DMS153 (cell line): ENCODE measurements at regions not wholly inside any gene's neighbourhood (a gene's known extent, or its start where the extent isn't known, plus 50 kb on each side); places are given as distances from the start of the nearest gene placed in this dataset.

Experiments used
- DNase-seq: peaks from one replicate; lab custom pipeline; 2025; lab: John Stamatoyannopoulos, UW

DNA sequence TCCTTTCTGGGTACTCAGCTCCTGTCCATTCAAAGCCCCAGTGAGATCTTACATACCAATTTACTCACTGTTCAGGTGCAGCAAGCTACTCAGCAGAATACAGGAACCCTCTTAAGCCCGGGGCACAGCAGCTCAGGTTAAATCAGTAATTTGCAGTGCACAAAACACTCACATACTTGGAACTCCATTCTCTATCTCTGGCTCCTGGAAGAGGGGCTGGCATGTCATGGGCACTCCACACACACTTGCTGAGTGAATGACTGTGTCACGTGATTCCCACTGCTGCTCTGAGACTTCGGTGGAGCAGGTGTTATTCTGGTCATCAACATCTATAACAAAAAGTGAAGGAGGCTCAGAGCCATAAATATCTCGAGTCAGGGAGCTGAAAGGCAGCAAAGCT is 157.3 kb upstream of the BDNF start:
- DNase-seq = no peak

DNA sequence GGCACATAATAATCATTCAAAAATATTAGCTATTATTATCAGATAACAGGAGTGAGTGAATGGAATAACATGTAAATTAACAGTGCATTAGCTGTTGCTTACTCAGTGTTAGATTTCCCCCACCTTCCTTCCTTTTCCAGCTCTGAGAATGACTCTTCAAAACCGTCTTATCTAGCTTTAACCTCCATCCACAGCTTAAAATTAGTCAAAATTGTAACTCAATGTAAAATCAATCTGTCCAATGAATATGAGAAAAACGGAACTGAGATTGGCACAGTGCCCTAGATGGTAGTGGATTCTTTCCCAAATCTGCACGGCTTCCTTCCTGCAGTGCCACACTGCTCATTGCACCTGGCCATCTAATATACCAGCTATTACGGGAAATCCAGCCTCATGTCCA is 156.8 kb upstream of the BDNF start:
- no peak for DNase-seq

DNA sequence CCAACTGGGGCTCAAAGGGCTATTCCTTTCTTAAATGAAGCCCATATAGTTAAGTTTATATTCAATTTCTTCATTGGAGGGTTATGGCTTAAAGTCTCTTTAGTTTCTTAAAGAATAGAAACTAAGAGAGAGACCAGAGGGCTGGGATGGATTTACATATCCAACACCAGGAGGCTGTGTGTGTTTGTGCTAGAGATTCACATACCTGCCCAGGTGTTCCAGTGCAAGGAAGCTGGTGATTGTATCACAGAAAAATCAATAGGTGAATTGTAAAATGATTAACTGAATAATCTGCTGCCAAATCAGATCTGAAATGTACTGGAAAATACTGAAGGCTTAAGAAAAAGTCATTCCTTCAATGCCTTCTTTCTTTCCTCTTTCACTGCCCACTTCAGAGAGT is 148.2 kb upstream of the BDNF start:
- no peak for DNase-seq

DNA sequence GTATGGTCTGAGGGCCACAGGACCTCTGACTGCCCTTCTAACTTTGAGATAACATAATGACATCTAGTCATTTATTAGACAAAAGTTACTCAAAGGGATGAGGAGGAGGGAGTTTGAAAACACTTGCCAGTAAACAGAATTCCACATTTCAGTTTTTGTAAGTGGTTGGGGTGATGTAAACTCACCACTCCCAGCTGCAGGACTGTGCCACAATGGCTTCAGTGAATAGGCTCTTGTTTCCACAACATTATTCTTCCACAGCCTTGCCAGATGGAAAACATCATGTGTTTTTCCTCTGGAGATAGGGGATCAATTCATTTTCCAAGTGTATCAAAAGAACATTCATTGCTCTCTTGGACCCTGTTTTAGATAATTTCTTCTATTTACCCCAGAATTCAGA is 147.2 kb upstream of the BDNF start:
- DNase-seq = no peak

DNA sequence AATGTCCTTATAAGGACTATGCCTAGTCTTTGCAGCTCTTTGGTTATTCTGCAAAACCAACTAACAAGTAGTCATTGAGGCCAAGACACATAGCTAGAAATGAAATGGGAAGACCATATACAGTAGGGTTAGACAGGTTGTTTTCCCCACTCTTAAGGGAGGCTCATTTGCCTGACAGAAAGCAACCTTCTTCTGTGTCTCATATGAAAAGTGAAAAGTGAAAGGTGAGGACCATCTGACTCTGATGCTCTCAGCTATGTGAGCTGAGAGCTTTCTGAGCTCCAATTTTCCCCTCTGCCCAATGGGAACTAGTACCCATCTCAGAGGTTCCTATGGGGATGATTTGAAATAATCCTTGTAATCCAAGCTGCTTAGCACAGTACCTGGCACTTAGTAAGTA is 142.0 kb upstream of the BDNF start:
- no peak for DNase-seq

DNA sequence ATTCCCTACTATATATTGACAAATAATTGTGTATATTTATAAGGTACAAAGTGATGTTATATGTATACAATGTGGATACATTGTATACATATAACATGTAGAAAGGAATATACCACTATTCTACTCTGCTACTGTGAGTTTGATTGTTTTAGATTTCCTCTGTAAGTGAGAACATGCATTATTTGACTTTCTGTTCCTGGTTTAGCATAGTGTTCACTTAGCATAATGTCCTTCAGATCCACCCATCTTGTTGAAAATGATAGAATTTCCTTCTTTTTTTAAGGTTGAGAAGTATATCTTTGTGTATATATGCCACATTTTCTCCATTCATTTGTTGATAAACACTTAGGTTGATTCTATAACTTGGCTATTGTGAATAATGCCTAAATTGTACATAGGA is 140.8 kb upstream of the BDNF start:
- no peak for DNase-seq

DNA sequence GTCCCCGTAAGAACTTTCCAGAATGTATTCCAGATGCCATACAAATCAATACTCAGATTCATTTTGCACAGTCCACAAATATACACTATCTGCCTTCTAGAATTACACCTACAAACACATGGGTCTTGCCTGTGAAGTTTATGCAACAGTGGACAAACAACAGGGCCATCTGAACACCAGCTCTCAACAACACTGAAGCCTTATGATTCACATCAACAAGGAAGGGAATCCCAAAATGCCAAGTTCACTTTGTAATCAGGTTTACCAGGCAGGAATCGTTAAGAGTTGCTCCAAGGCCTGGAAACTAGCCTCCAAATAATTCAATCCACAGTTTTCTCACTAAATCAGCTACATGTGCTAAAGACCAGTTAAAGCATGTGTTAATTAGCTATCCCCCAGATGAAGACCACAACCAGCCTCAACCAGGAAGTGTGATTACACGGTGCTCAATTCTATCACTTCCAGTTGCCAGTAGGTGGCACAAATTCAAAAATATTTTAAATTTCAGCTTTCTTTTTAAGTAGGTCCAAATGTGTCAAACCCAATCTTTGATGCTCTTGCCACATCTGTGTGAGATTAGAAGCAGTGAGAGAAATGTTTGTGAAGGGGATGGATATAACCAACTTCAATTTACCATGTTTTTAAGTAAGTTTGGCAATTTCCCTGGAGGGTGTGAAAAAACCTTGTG is 139.1 kb upstream of the BDNF start:
- DNase-seq = no peak

DNA sequence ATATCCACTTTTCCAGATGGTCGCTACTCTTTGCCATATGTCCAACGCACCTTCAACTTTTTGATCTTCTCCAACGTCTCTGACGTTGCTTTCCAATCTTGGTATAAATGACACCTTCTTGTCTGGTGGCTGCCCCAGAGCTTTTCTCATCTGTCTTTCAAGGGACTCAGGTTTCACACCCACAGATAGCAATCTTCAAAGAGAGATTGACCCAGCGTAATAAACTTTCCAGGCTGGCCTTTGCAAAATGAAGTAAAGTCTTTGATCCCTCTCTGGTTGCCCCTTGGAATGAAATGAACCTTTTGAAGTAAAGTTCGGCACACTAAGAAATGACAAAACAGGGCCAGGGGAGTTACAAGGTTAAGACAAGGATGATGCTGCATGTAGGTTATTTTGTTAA is 138.4 kb upstream of the BDNF start:
- DNase-seq = no peak

DNA sequence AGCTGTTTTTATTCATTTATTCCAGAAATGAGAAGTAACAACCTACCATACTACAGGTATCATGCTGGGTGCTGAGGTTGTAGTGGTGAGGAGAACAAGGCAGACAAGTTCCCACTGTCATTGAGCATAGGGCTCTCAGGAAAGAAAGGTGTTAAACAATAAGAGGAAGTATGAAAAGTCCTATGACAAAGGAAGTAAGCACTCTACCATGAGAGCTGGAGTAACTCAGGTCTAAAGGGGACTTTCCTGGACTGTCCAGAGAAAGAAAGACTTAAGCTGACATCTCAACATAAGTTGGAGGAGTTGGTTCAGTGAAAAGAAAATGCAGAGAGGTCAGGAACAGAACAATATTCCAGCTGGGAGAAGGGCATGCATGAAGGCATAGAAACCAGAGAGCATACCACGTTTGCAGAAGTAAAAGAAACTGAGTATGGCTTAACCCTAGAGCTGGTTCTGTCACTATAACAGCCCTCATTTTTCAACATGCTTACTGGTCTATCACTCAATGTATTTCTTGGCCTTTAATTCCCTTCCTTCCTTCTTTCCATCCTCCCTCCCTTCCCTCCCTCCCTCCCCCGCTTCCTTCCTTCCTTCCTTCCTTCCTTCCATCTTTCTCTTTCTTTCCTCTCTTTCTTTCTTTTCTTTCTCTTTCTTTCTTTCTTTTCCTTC is 137.8 kb upstream of the BDNF start:
- no peak for DNase-seq

DNA sequence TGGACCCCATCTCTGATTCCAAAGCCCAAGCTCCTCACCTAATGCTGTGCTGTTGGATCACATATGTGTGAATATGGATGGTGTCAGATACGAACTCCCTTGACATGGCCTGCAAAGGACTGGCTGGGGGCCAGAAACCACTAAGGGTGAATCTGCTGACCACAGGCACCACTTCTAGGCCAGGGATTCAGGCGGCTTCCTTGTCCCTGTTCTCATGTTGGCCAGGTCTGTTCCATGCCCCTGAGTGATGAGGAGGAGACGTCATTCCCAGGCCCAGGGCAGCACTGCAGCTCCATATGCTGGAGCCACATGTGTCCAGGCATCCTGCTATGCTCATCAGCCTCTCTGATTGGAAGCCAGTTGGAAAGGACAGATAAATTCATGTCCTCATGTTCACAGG is 130.0 kb upstream of the BDNF start:
- no peak for DNase-seq

DNA sequence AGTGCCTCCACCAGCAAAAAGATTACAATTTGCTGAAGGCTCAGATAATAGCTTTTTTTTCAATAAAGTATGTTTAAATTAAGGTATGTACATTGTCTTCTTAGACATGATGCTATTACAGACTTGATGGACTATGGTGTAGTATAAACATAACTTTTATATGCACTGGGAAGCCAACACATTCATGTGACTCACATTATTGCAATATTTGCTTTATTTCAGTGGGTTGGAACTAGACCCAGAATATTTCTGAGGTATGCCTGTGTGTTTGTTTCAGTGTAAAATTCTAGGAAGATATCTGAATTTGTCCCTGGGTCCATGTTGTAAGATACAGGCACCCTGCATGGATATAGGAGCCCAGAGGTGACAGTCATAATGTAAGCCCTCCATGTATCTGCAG is 120.0 kb upstream of the BDNF start:
- no peak for DNase-seq

DNA sequence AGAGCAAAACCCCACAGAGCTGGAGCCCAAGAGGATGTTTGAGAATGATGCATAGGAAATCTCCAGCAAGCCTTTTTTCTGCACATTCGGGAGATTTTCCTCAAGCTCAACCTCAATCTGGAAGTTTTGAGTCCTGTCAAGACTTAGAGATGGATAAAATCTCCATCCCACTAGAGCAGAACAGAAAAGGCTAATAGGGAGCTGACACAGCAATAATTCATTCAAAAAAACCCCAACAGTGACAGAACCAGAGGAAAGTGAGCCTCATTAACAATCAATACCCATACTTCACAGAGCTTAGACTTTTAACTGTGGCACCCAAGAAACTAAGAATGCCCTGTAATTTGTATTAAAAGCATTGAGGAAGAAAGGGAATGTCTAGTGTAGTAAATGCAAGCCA is 115.9 kb upstream of the BDNF start:
- no peak for DNase-seq

DNA sequence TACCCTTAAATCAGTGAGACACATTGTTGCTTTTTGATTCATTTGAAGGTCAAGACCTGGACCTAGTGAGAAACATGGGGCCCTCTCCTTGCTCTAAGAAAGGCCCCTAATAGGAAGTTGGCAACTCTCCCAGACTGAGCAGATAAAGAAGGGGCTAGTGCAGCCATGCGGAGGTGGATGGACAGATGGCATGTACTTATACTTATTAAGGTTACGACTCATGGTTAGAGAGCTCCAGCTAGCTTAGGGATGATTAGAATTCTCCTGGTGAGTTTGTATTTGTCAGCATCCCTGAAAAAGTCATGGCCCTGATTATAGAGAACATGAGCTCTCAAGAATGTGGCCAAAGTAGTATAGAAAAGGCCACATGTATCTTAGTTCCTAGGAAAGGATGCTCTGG is 112.1 kb upstream of the BDNF start:
- DNase-seq = no peak

DNA sequence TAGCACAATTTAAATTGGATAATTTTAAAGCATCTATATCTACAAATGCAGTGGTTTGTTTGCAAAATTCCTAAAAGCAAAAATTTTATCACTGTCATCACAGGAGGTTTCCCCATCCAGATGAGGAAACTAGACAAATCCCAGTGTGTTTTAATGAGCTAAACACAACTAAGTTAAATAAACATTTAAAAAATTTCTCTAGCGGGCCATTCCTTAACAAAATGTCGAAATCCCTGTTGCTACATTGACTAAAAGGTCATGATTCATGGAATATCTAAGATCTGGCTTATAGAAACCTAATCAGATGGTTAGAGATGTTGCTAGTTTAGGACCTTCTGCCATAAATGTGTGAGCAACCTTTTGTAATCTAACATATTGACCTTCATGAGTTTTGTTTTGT is 107.3 kb upstream of the BDNF start:
- no peak for DNase-seq

DNA sequence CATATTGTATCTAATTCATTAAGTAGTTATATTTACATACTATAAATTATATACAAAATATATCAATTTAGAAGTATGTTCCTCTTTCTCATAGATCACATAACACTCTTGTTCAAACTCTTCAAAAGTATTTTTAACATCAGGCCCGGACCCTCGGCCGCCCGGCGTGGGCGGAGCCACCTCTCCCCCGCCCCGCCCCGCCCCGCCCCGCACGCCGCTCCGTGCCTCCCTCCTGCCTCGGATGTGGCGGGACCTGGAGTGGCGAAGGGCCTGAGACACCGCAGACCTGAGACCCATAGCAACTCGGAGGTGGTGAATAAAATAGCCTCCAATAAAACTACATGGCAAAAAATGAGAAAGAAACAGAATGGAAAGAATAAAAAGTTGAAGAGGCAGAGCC is 105.9 kb upstream of the BDNF start:
- DNase-seq = no peak

DNA sequence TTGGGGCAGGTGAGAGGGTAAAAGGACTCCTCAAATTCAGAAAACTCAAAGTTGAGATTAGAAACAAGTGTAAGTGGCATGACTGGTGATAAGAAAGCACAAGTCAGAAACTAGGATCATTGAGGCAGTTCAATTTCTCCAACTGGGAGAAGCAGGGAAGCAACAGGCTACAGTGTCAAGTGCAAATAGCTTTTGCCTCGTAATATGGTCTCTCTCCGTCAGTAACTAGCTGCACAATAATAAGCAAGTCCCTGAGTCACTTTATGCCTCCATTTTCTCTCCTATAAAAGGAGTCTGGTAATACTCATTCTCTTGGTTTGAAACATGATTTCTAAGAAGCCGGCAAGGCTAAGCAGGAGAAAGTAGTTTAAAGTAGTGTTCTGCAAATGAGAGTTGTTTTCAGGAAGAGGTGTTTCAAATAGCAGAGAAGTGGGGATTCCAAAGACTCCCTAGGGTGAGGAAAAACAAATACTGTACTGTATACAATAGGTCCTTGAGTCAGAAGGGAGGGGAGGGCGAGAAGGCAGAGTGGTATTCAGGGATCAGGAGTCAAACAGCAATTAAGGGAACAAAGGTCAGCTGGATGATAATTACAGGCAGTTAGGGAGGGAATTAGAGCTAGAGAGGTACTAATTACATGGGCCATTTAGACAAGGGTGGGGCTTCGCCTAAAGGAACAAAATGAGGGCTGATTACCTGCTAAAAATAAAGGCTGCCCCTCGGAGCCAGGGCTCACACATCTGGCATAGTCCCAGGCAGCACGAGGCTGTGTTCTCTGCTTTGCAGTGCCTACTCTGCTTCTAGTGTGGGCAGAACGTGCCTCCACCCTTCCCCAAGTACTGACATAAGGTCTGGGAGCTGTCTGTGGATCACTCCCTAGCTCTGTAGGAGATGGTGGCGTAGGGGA is 96.0 kb upstream of the BDNF start:
- peak; percentile 76 for DNase-seq

DNA sequence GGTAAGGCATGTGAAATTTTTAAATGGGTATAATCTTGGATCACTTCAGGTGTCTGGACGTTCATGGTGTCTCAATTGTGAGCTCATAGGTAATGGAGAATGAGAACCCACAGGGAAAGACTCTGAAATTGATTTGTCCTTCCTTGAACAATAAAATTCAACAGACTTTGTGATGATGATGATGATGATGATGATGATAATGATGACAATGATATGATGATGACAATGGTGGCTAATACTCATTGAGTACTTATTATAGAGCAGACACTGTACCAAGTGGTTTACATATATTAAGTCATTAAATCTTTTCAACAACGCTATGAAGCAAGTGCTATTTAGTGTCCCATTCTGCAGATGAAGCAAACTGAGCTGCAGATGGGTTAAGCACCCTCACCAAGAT is 86.6 kb upstream of the BDNF start:
- no peak for DNase-seq

DNA sequence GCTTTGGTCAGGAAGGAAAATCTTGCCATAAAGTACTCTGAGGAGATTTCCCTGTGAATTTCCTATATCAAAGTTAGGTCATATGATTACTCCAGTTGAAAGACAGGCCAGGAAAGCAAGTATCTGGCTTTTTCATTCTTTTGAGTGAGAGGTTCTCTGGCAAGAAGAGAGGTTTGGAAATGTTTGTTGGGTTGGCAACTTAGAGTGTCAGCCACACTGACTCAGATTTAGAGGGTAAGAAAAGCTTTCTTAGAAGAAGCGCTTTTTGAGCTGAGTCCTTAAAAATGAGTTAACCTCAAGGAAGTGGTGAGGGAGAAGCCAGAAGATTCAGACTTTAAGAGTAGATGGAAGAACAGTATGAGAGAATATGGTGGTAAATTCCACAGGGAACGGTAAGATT is 86.1 kb upstream of the BDNF start:
- no peak for DNase-seq

DNA sequence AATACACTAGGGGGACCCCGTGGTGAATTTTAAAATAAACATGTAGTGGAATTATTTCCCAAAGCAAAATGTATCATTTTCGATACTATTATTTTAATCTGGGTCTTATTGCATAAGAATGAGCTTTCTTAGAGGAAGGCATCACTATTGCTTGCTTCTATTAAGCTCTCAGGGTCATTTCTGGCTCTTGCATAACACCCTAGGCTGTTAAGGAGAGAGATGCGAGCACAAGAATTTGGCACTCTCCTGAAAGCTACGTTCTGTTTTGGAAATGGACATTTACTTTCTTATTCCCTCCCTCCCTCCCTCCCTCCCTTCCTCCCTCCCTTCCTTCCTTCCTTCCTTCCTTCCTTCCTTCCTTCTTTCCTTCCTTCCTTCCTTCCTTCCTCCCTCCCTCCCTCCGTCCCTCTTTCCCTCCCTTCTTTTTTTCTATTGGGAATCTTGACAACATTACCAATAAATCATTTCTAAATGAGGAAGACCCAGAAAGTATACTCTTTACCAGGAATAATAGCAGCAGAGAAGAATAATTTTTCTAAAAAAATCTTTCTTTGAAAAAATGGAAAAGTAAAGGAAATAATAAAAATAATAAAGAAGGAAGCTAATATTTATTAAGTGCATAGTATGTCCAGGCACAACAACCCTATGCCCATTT is 83.6 kb upstream of the BDNF start:
- DNase-seq = no peak

DNA sequence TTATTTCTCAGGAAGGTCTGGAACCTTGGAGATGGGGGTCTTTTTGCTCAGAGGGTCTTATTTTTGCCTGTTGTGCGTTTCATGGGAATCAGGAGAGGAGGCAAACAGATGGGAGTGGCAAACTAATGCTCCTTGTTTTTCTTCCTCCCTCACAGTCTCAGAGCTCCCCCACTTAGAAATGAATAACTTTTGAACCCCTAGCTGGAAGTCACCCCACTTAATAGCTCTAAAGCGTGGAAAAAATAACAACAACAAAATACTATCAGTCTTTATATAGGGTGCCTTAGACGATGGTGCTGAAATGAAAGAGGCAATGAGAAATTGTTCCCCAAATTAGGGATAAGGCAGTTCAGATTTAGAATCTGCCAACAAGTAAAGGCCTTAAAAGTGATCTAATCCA is 76.8 kb upstream of the BDNF start:
- DNase-seq = no peak

DNA sequence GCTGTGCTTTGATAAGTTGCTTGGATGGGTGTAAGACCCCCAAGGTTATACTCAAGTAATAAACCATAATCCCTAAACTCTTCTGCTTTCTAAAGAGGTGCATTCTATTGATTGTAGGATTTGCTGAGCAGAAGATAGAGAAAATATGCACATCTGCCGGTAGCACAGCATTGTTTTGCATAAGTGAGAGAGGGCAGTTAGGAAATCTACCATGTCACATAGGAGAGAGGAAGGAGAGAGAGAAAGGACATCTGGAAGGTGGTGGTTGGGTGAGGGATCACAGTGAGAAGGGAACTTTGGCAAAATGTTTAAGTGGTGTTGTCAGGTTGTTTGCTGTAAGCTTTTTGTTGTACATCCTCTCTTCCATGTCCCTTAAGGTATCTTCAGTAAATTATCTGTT is 73.6 kb upstream of the BDNF start:
- DNase-seq = no peak

DNA sequence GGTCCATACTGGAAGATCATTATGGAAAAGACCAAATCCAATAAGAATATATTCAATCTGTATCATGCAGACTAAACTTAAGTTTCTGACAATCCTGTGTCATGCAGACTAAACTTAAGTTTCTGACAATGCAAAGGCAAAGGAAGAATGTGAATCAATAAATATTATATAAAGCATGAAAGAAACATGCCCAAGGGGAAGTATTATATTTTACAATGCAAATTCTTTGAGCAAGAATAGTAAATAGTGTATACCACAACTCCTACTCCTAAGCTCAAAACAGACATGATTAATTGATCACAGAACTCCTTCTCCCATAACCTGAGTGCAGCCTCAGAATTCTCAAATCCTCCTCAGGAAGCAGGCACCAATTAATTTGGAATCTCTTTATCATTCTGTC is 71.3 kb upstream of the BDNF start:
- no peak for DNase-seq

DNA sequence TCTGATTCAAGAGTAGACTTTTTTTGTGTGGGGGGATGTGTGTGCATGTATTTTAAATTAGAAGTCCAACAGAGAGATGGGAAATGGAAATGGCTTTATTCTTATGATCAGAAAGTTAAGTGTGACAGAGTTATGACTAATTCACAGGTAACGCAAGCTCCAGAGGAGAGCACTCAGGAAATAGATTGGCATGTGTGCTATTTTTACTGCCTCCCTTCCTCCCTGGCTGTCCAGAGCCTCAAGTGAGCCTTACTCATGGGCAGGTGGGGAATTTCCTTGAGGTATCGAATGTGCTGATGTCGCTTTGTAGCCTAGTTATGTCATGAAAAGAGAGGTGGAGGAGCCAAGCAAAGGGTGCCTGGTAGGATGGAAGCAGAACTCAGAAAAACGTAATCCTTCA is 70.3 kb upstream of the BDNF start:
- DNase-seq = no peak
